Endodermal cell (in vitro differentiated cells): ENCODE measurements at regions not wholly inside any gene's neighbourhood (a gene's known extent, or its start where the extent isn't known, plus 50 kb on each side); places are given as distances from the start of the nearest gene placed in this dataset.

ENCODE experiments used
- DNase-seq: peaks from one replicate; pipeline ENCODE4 v3.0.0-alpha.2; 2017
- H3K27ac ChIP-seq: 2 replicates; pipeline ENCODE4 v1.5.1; 2013; ENCODE audit warnings: mild to moderate bottlenecking, low read depth, low read length, moderate library complexity
- H3K27me3 ChIP-seq: 2 replicates; pipeline ENCODE4 v1.6.1; 2013; ENCODE audit warnings: mild to moderate bottlenecking, low read length, moderate library complexity; ENCODE audit not compliant: insufficient read depth, control insufficient read depth, poor library complexity, severe bottlenecking
- H3K36me3 ChIP-seq: 2 replicates; pipeline ENCODE4 v1.7.0; 2013; ENCODE audit warnings: mild to moderate bottlenecking, low read length, moderate library complexity; ENCODE audit not compliant: control insufficient read depth, insufficient read depth
- H3K4me1 ChIP-seq: one replicate; pipeline ENCODE4 v1.7.0; 2013; ENCODE audit warnings: low read length; ENCODE audit not compliant: control insufficient read depth, insufficient read depth
- H3K4me3 ChIP-seq: 2 replicates; pipeline ENCODE4 v1.5.1; 2013; ENCODE audit warnings: mild to moderate bottlenecking, low read length, moderate library complexity
- H3K9ac ChIP-seq: 2 replicates; pipeline ENCODE4 v1.6.1; 2013; ENCODE audit warnings: mild to moderate bottlenecking, low read length, moderate library complexity; ENCODE audit not compliant: poor library complexity, severe bottlenecking; ENCODE audit errors: extremely low read depth
- H3K9me3 ChIP-seq: 2 replicates; pipeline ENCODE4 v1.6.1; 2013; ENCODE audit warnings: mild to moderate bottlenecking, low read length, moderate library complexity; ENCODE audit not compliant: control insufficient read depth
- H3K27ac Mint-ChIP-seq: 2 replicates; pipeline ENCODE4 v1.8.0; 2020; ENCODE audit warnings: mixed read lengths
- H3K27me3 Mint-ChIP-seq: 2 replicates; pipeline ENCODE4 v1.8.0; 2021; ENCODE audit warnings: mild to moderate bottlenecking, mixed read lengths; ENCODE audit not compliant: insufficient read depth
- H3K36me3 Mint-ChIP-seq: 2 replicates; pipeline ENCODE4 v1.8.0; 2020; ENCODE audit warnings: low read depth, mixed read lengths
- H3K4me1 Mint-ChIP-seq: 2 replicates; pipeline ENCODE4 v1.8.0; 2020; ENCODE audit warnings: mixed read lengths
- H3K4me3 Mint-ChIP-seq: 2 replicates; pipeline ENCODE4 v1.8.0; 2020; ENCODE audit warnings: mild to moderate bottlenecking, moderate library complexity, mixed read lengths
- H3K9me3 Mint-ChIP-seq: 2 replicates; pipeline ENCODE4 v1.8.0; 2020; ENCODE audit warnings: mild to moderate bottlenecking, mixed read lengths
- WGBS, 2 experiments: methylation state at CpG; one replicate each; pipeline versions ENCODE4 v1.1.5 to v1.1.7; 2013; ENCODE audit warnings: missing lambda C conversion rate in 2 of 2, mixed read lengths in 1 of 2; ENCODE audit not compliant: insufficient coverage in 1 of 2, insufficient read length in 1 of 2; 5-methylcytosine and 5-hydroxymethylcytosine counted together
- TF ChIP-seq, protein P1 (sequence below): fragments of 200-600 bp; sonication (generic); conservative IDR thresholded peaks from 2 replicates; pipeline ENCODE4 v1.5.0; 2021; ENCODE audit warnings: antibody characterized with exemption, mild to moderate bottlenecking

DNA sequence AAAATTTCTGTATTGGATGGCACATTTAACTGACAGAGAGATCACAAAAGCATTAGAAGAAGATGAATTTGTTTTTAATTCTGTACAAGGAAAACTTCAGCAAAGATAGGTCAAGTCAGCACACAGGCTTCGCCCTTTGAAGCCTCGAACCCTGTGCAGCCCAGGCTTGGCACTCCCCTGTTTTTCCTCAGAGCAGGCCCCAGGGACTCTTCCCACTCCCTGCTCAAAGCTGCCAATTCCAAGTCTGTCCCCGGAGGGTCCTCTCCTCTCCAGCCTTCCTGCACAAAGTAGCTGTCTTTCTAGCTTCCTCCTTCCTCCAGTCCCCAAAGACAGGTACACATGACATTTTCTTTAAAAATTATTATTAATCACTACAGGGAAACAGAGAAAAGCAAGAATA, 466.3 kb downstream of the PPARGC1A start:
- no peaks in the 10 kb centered on the region for H3K27me3 Mint-ChIP-seq
- Histone ChIP-seq H3K27ac (peak overlapping the region; percentile 81), H3K4me3 (no peak overlapping the region), H3K4me1 (no peaks in the 10 kb centered on the region), H3K27me3 (no peaks in the 10 kb centered on the region), H3K9me3 (no peaks in the 10 kb centered on the region), H3K9ac (no peak overlapping the region), H3K36me3 (no peaks in the 10 kb centered on the region)
- no peaks in the 10 kb centered on the region for H3K36me3 Mint-ChIP-seq
- H3K4me3 Mint-ChIP-seq = no peak overlapping the region
- no peaks in the 10 kb centered on the region for H3K4me1 Mint-ChIP-seq
- TF ChIP-seq, protein P1, sequence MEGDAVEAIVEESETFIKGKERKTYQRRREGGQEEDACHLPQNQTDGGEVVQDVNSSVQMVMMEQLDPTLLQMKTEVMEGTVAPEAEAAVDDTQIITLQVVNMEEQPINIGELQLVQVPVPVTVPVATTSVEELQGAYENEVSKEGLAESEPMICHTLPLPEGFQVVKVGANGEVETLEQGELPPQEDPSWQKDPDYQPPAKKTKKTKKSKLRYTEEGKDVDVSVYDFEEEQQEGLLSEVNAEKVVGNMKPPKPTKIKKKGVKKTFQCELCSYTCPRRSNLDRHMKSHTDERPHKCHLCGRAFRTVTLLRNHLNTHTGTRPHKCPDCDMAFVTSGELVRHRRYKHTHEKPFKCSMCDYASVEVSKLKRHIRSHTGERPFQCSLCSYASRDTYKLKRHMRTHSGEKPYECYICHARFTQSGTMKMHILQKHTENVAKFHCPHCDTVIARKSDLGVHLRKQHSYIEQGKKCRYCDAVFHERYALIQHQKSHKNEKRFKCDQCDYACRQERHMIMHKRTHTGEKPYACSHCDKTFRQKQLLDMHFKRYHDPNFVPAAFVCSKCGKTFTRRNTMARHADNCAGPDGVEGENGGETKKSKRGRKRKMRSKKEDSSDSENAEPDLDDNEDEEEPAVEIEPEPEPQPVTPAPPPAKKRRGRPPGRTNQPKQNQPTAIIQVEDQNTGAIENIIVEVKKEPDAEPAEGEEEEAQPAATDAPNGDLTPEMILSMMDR = no peak
- no peaks in the 10 kb centered on the region for H3K9me3 Mint-ChIP-seq
- H3K27ac Mint-ChIP-seq = no peak overlapping the region
- DNase-seq = peak; percentile 52
- 60 to 65% methylated on average over 1 to 3 of the region's 3 CpGs for WGBS, 2 experiments

GRCh38 chr4:23422878-23423277, 467.0 kb downstream of the PPARGC1A start:
- Mint-ChIP-seq H3K36me3 (no peaks in the 10 kb centered on the region), H3K9me3 (no peaks in the 10 kb centered on the region), H3K4me3 (no peak overlapping the region), H3K27ac (no peak overlapping the region), H3K27me3 (no peaks in the 10 kb centered on the region), H3K4me1 (no peaks in the 10 kb centered on the region)
- Histone ChIP-seq H3K9me3 (no peaks in the 10 kb centered on the region), H3K4me1 (no peaks in the 10 kb centered on the region), H3K27me3 (no peaks in the 10 kb centered on the region), H3K36me3 (no peaks in the 10 kb centered on the region), H3K4me3 (no peak overlapping the region), H3K9ac (no peak overlapping the region), H3K27ac (peak overlapping the region; percentile 81)
- 12 to 65% methylated on average over 1 of the region's 1 CpG for WGBS, 2 experiments
- TF ChIP-seq, protein P1 = no peak
- DNase-seq = no peak

- no peak overlapping the region for H3K4me3 ChIP-seq
- H3K9me3 ChIP-seq = no peaks in the 10 kb centered on the region
- H3K4me1 ChIP-seq = no peaks in the 10 kb centered on the region
- 89 to 100% methylated on average over 2 to 3 of the region's 3 CpGs for WGBS, 2 experiments
- DNase-seq = no peak
- no peak overlapping the region for H3K27ac ChIP-seq
- Mint-ChIP-seq H3K4me3 (no peak overlapping the region), H3K9me3 (no peaks in the 10 kb centered on the region), H3K4me1 (no peaks in the 10 kb centered on the region), H3K27ac (no peak overlapping the region), H3K27me3 (no peaks in the 10 kb centered on the region), H3K36me3 (no peaks in the 10 kb centered on the region)
- no peaks in the 10 kb centered on the region for H3K27me3 ChIP-seq
- no peak overlapping the region for H3K9ac ChIP-seq
- TF ChIP-seq, protein P1 = no peak
- no peaks in the 10 kb centered on the region for H3K36me3 ChIP-seq
Observed at GRCh38 chr4:23413631-23414030, 476.2 kb downstream of the PPARGC1A start.
